CD4-positive, alpha-beta memory T cell (primary cell): ENCODE measurements at regions not wholly inside any gene's neighbourhood (a gene's known extent, or its start where the extent isn't known, plus 50 kb on each side); places are given as distances from the start of the nearest gene placed in this dataset.

Experiments used
- CTCF ChIA-PET: fragments of 350-600 bp; sonication (Branson Sonifier 250); formaldehyde crosslinking; loops from one replicate; lab custom pipeline; 2021; ENCODE audit warnings: inconsistent platforms; ENCODE audit not compliant: partially characterized antibody; lab: Charles Lee
- POLR2A ChIA-PET: fragments of 350-600 bp; sonication (Branson Sonifier 250); formaldehyde crosslinking; loops from one replicate; lab custom pipeline; 2021; ENCODE audit not compliant: partially characterized antibody; lab: Charles Lee
- DNase-seq, 5 donors: peaks; one replicate each; pipeline versions ENCODE4 v3.0.0 to v3.0.0-alpha.2; 2020 to 2022; ENCODE audit warnings: mixed read lengths in 1 of 5
- H3K27ac ChIP-seq: one replicate; pipeline ENCODE4 v1.7.0; 2013; ENCODE audit warnings: low read depth, low read length
- H3K27me3 ChIP-seq: 2 replicates; pipeline ENCODE4 v1.7.0; 2013; ENCODE audit warnings: mild to moderate bottlenecking, low read length, moderate library complexity; ENCODE audit not compliant: insufficient read depth
- H3K36me3 ChIP-seq: 2 replicates; pipeline ENCODE4 v1.7.0; 2013; ENCODE audit warnings: mild to moderate bottlenecking, low read length, moderate library complexity; ENCODE audit not compliant: insufficient read depth
- H3K4me1 ChIP-seq: 2 replicates; pipeline ENCODE4 v1.7.0; 2013; ENCODE audit warnings: mild to moderate bottlenecking, low read length, moderate library complexity; ENCODE audit not compliant: insufficient read depth
- H3K4me3 ChIP-seq, 2 donors: one replicate each; pipeline ENCODE4 v1.7.0; 2013; ENCODE audit warnings: low read length in 2 of 2, mild to moderate bottlenecking in 1 of 2
- H3K9me3 ChIP-seq, 2 donors: one replicate each; pipeline ENCODE4 v1.7.0; 2013; ENCODE audit warnings: low read length in 2 of 2, control low read depth in 1 of 2; ENCODE audit not compliant: control insufficient read depth in 1 of 2
- H3K27ac Mint-ChIP-seq, 7 donors: one replicate each; pipeline ENCODE4 v1.8.0; 2020 to 2021; ENCODE audit warnings: mixed read lengths in 7 of 7, mild to moderate bottlenecking in 6 of 7, inconsistent platforms in 3 of 7, moderate library complexity in 3 of 7
- H3K27me3 Mint-ChIP-seq, 2 donors: one replicate each; pipeline ENCODE4 v1.8.0; 2020 to 2021; ENCODE audit warnings: mixed read lengths in 2 of 2
- H3K36me3 Mint-ChIP-seq, 2 donors: one replicate each; pipeline ENCODE4 v1.8.0; 2020 to 2021; ENCODE audit warnings: mixed read lengths in 2 of 2, inconsistent platforms in 1 of 2, mild to moderate bottlenecking in 1 of 2
- H3K4me1 Mint-ChIP-seq, 4 donors: one replicate each; pipeline ENCODE4 v1.8.0; 2020 to 2021; ENCODE audit warnings: mixed read lengths in 4 of 4, mild to moderate bottlenecking in 1 of 4
- H3K4me3 Mint-ChIP-seq, 8 donors: one replicate each; pipeline ENCODE4 v1.8.0; 2020 to 2021; ENCODE audit warnings: mixed read lengths in 8 of 8, mild to moderate bottlenecking in 7 of 8, moderate library complexity in 6 of 8, inconsistent platforms in 3 of 8
- H3K9me3 Mint-ChIP-seq, 8 donors: one replicate each; pipeline ENCODE4 v1.8.0; 2020 to 2021; ENCODE audit warnings: mixed read lengths in 8 of 8, mild to moderate bottlenecking in 5 of 8, inconsistent platforms in 3 of 8, moderate library complexity in 1 of 8
- intact Hi-C: fragments of 100-400 bp; cut with micrococcal nuclease; formaldehyde crosslinking; loops from one replicate; pipeline ENCODE4 v1.15.1; 2023

DNA sequence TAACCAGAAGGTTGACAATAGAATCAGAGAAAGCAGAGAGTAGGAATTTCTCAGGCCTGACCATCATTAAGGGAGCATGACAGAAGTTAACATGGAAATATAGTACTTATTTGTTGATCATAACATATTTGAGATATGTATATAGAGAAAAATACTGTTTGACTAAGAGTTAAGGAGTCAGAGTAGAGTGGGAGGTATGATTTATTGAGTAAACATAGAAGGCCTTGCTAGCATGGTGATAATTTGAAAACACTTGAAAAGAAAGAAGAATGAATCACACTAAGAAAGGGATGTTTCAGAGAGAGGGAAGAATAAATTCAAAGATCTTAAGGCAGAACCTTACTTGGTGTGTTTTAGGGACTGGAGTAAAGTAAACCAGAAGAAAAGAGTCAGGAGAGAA is 437.2 kb upstream of the TECRL start:
- H3K36me3 Mint-ChIP-seq = no peaks in the 10 kb centered on the region
- CTCF ChIA-PET = no interaction called here
- H3K4me1 Mint-ChIP-seq = no peaks in the 10 kb centered on the region
- Histone ChIP-seq H3K9me3 (no peaks in the 10 kb centered on the region), H3K4me3 (no peak overlapping the region), H3K36me3 (no peaks in the 10 kb centered on the region), H3K4me1 (no peaks in the 10 kb centered on the region), H3K27me3 (no peaks in the 10 kb centered on the region), H3K27ac (no peak overlapping the region)
- no peak for DNase-seq
- H3K27ac Mint-ChIP-seq = no peak overlapping the region
- intact Hi-C loops = no loop called here
- POLR2A ChIA-PET = no interaction called here
- no peak overlapping the region for H3K4me3 Mint-ChIP-seq
- H3K9me3 Mint-ChIP-seq = peaks cover 4 to 17% (median 7%) of the 10 kb centered on the region in 8 donors
- H3K27me3 Mint-ChIP-seq = no peaks in the 10 kb centered on the region

DNA sequence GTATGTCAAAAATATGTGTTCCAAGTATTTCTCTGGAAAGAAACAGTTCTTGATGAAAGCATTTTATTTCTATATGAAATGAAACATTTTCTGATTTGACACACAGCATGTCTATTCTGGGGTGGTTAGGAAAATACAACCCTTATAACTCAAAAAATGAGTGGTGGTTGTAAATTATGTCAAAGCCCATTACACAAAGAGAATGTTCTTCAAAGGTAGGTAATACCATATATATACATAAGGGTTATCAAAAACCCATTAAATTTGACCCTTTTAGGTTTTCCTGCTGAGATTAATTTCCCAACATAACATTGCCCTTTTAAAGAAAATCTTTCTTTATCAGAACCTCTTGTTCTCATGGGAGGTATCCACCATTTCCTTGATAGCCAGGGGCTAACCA is 420.5 kb upstream of the TECRL start:
- Histone ChIP-seq H3K27ac (no peak overlapping the region), H3K4me3 (no peak overlapping the region), H3K9me3 (peaks cover 0 to 4% of the 10 kb centered on the region in 2 donors), H3K4me1 (no peaks in the 10 kb centered on the region), H3K36me3 (no peaks in the 10 kb centered on the region), H3K27me3 (no peaks in the 10 kb centered on the region)
- ChIA-PET POLR2A (no interaction called here), CTCF (no interaction called here)
- no peak for DNase-seq
- intact Hi-C loops = no loop called here
- Mint-ChIP-seq H3K4me3 (no peak overlapping the region), H3K4me1 (no peaks in the 10 kb centered on the region), H3K27me3 (no peaks in the 10 kb centered on the region), H3K27ac (no peak overlapping the region), H3K36me3 (peaks cover 0 to 3% of the 10 kb centered on the region in 2 donors), H3K9me3 (peaks cover 0 to 22% (median 10%) of the 10 kb centered on the region in 8 donors)

- no peak overlapping the region for H3K4me3 ChIP-seq
- POLR2A ChIA-PET = no interaction called here
- DNase-seq = no peak
- no peaks in the 10 kb centered on the region for H3K36me3 Mint-ChIP-seq
- H3K27ac Mint-ChIP-seq = no peak overlapping the region
- H3K9me3 Mint-ChIP-seq = peaks cover 0 to 9% (median 2%) of the 10 kb centered on the region in 8 donors
- H3K4me3 Mint-ChIP-seq = no peak overlapping the region
- H3K27me3 ChIP-seq = no peaks in the 10 kb centered on the region
- intact Hi-C loops = no loop called here
- no peak overlapping the region for H3K27ac ChIP-seq
- H3K4me1 ChIP-seq = no peaks in the 10 kb centered on the region
- CTCF ChIA-PET = no interaction called here
- peaks cover 0 to 4% of the 10 kb centered on the region in 2 donors for H3K9me3 ChIP-seq
- no peaks in the 10 kb centered on the region for H3K36me3 ChIP-seq
- H3K4me1 Mint-ChIP-seq = no peaks in the 10 kb centered on the region
- H3K27me3 Mint-ChIP-seq = no peaks in the 10 kb centered on the region
Measured at GRCh38 chr4:64824591-64824990, 415.3 kb upstream of the TECRL start.

- H3K4me3 ChIP-seq = no peak overlapping the region
- Mint-ChIP-seq H3K36me3 (no peaks in the 10 kb centered on the region), H3K9me3 (peaks cover 0 to 10% (median 3%) of the 10 kb centered on the region in 8 donors), H3K4me1 (no peaks in the 10 kb centered on the region), H3K27me3 (no peaks in the 10 kb centered on the region), H3K27ac (no peak overlapping the region), H3K4me3 (no peak overlapping the region)
- intact Hi-C loops = no loop called here
- ChIA-PET POLR2A (no interaction called here), CTCF (no interaction called here)
- no peak overlapping the region for H3K27ac ChIP-seq
- no peaks in the 10 kb centered on the region for H3K36me3 ChIP-seq
- no peaks in the 10 kb centered on the region for H3K4me1 ChIP-seq
- DNase-seq = no peak
- no peaks in the 10 kb centered on the region for H3K27me3 ChIP-seq
- H3K9me3 ChIP-seq = peaks cover 0 to 4% of the 10 kb centered on the region in 2 donors
Measured at GRCh38 chr4:64822405-64822804, 413.2 kb upstream of the TECRL start.

DNA sequence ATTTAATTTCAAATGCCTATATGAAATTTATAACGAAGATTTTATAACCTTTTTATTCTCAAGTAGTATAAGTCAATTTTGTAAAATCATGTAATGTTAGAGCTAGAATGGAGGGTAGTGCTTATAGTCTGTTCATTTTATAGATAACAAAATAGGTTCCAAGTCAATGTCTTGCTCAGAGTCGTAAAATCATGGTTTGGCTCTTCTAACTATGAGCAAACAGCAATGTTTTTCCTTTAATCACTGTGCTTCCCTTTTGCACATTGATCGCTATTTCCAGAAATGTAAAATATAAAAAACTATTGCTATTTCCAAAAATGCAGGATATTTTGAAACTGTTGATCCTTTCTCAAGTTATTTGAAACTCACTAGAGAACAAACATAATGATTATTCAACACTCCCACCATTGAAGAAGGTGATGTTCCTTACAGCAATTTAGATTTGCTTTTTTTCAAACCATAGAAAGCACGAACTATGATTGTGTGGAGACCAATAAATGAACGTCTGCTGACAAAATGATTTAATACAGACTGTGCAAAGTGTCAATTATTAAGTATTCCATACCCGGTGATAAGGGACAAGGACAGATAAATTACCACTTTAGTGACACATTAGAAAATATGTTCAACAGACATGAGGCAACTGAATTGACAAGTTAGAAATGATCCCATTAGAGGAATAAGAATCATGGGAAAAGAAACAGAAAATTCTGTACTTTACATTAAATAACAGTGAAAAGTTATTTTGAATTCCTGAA is 412.1 kb upstream of the TECRL start:
- Histone ChIP-seq H3K27ac (no peak overlapping the region), H3K4me1 (no peaks in the 10 kb centered on the region), H3K9me3 (peaks cover 0 to 4% of the 10 kb centered on the region in 2 donors), H3K36me3 (no peaks in the 10 kb centered on the region), H3K4me3 (no peak overlapping the region), H3K27me3 (no peaks in the 10 kb centered on the region)
- no peak overlapping the region for H3K27ac Mint-ChIP-seq
- CTCF ChIA-PET = no interaction called here
- no peak overlapping the region for H3K4me3 Mint-ChIP-seq
- no peaks in the 10 kb centered on the region for H3K36me3 Mint-ChIP-seq
- H3K9me3 Mint-ChIP-seq = peaks cover 0 to 9% (median 4%) of the 10 kb centered on the region in 8 donors
- DNase-seq = no peak
- intact Hi-C loops = no loop called here
- H3K4me1 Mint-ChIP-seq = no peaks in the 10 kb centered on the region
- POLR2A ChIA-PET = no interaction called here
- H3K27me3 Mint-ChIP-seq = no peaks in the 10 kb centered on the region

DNA sequence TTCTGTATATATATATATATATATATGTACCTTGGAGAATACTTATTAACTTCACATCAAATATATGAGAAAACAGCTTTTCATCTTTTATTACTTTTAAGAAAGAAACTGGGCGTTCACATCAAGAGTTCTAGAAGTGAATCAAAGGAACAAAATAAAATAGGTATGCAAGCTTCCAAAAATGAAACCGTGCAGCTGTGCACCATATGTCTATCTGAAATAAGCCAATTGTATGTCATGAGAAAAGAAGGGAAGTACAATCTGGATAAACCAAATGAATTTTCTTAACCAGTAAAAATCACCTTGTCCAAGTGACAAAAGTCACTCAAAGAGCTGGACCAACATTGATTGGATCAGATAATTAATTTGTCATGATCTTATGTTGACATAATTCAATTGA is 405.4 kb upstream of the TECRL start:
- peaks cover 0 to 22% (median 7%) of the 10 kb centered on the region in 8 donors for H3K9me3 Mint-ChIP-seq
- Histone ChIP-seq H3K27ac (no peak overlapping the region), H3K36me3 (no peaks in the 10 kb centered on the region), H3K4me1 (no peaks in the 10 kb centered on the region), H3K9me3 (no peaks in the 10 kb centered on the region), H3K27me3 (no peaks in the 10 kb centered on the region), H3K4me3 (no peak overlapping the region)
- ChIA-PET POLR2A (no interaction called here), CTCF (no interaction called here)
- H3K4me3 Mint-ChIP-seq = no peak overlapping the region
- H3K36me3 Mint-ChIP-seq = no peaks in the 10 kb centered on the region
- intact Hi-C loops = no loop called here
- no peaks in the 10 kb centered on the region for H3K4me1 Mint-ChIP-seq
- H3K27ac Mint-ChIP-seq = no peak overlapping the region
- no peaks in the 10 kb centered on the region for H3K27me3 Mint-ChIP-seq
- DNase-seq = no peak

- no peaks in the 10 kb centered on the region for H3K9me3 ChIP-seq
- Mint-ChIP-seq H3K27me3 (no peaks in the 10 kb centered on the region), H3K4me1 (no peaks in the 10 kb centered on the region), H3K4me3 (no peak overlapping the region), H3K9me3 (peaks cover 6 to 32% (median 16%) of the 10 kb centered on the region in 8 donors), H3K36me3 (no peaks in the 10 kb centered on the region), H3K27ac (no peak overlapping the region)
- no peak overlapping the region for H3K27ac ChIP-seq
- no peaks in the 10 kb centered on the region for H3K27me3 ChIP-seq
- no peaks in the 10 kb centered on the region for H3K36me3 ChIP-seq
- H3K4me1 ChIP-seq = no peaks in the 10 kb centered on the region
- ChIA-PET POLR2A (no interaction called here), CTCF (no interaction called here)
- no peak overlapping the region for H3K4me3 ChIP-seq
- no peak for DNase-seq
- intact Hi-C loops = no loop called here
Measured at GRCh38 chr4:64807821-64808220, 398.6 kb upstream of the TECRL start.
